ENCODE measurements at regions not wholly inside any gene's neighbourhood (a gene's known extent, or its start where the extent isn't known, plus 50 kb on each side); places are given as distances from the start of the nearest gene placed in this dataset.

GRCh38 chr5:144882739-144883283 lies 712.1 kb downstream of the KCTD16 start:
- no peak for TF ChIP-seq CTCF (conservative IDR thresholded peaks at IDR 0.05; ENCODE audit: low read length)
- no peak for DNase-seq (ENCODE audit: low read depth)
- H3K4me3 ChIP-seq (ENCODE audit: low read length), result no peak overlapping the region

GRCh38 chr5:144880513-144880912 lies 709.8 kb downstream of the KCTD16 start:
- no peak for DNase-seq (ENCODE audit: low read depth)
- no peak for TF ChIP-seq CTCF (conservative IDR thresholded peaks at IDR 0.05; ENCODE audit: low read length)

GRCh38 chr5:144876990-144877389 lies 706.3 kb downstream of the KCTD16 start:
- no peak for DNase-seq (ENCODE audit: low read depth)
- H3K4me3 ChIP-seq (ENCODE audit: low read length), result no peak overlapping the region
- no peak for TF ChIP-seq CTCF (conservative IDR thresholded peaks at IDR 0.05; ENCODE audit: low read length)

More at GRCh38 chr5:144880513-144880912, 709.8 kb downstream of the KCTD16 start:
- H3K4me3 ChIP-seq (ENCODE audit: low read length), result no peak overlapping the region

GRCh38 chr5:144873076-144873475 lies 702.4 kb downstream of the KCTD16 start:
- DNase-seq (ENCODE audit: low read depth), result no peak
- H3K4me3 ChIP-seq (ENCODE audit: low read length), result no peak overlapping the region
- TF ChIP-seq CTCF (conservative IDR thresholded peaks at IDR 0.05; ENCODE audit: low read length), result no peak

- no peak overlapping the region for H3K4me3 ChIP-seq (ENCODE audit: low read length)
- no peak for TF ChIP-seq CTCF (conservative IDR thresholded peaks at IDR 0.05; ENCODE audit: low read length)
- no peak for DNase-seq (ENCODE audit: low read depth)
Observed at GRCh38 chr5:144864118-144864517, 693.4 kb downstream of the KCTD16 start.

- TF ChIP-seq CTCF (conservative IDR thresholded peaks at IDR 0.05; ENCODE audit: low read length), result no peak
- no peak overlapping the region for H3K4me3 ChIP-seq (ENCODE audit: low read length)
- DNase-seq (ENCODE audit: low read depth), result no peak
Observed at GRCh38 chr5:144857454-144857853, 686.8 kb downstream of the KCTD16 start.

- no peak for DNase-seq (ENCODE audit: low read depth)
- TF ChIP-seq CTCF (conservative IDR thresholded peaks at IDR 0.05; ENCODE audit: low read length), result no peak
- no peak overlapping the region for H3K4me3 ChIP-seq (ENCODE audit: low read length)
Observed at GRCh38 chr5:144844086-144844485, 673.4 kb downstream of the KCTD16 start.

All from AG10803 (cell line).